ENCODE measurements at regions not wholly inside any gene's neighbourhood (a gene's known extent, or its start where the extent isn't known, plus 50 kb on each side); places are given as distances from the start of the nearest gene placed in this dataset.

GRCh38 chr5:19210886-19211285, 777.1 kb downstream of the CDH18 start:
- Mint-ChIP-seq H3K4me1 (ENCODE audit: low read depth, unreplicated experiment) (no peaks in the 10 kb centered on the region), H3K27me3 (ENCODE audit: unreplicated experiment) (no peaks in the 10 kb centered on the region), H3K27ac (ENCODE audit: unreplicated experiment) (no peak overlapping the region), H3K4me3 (ENCODE audit: low read depth, unreplicated experiment) (no peak overlapping the region), H3K9me3 (ENCODE audit: low read depth, unreplicated experiment) (peaks cover 2% of the 10 kb centered on the region), H3K36me3 (ENCODE audit: insufficient read depth, unreplicated experiment) (no peaks in the 10 kb centered on the region)
- intact Hi-C loops (cut with micrococcal nuclease; ENCODE audit: unreplicated experiment) = no loop called here
- no TSS peak for BruUV-seq (replicated peaks)
- no peak for DNase-seq
- TF ChIP-seq, protein P1, sequence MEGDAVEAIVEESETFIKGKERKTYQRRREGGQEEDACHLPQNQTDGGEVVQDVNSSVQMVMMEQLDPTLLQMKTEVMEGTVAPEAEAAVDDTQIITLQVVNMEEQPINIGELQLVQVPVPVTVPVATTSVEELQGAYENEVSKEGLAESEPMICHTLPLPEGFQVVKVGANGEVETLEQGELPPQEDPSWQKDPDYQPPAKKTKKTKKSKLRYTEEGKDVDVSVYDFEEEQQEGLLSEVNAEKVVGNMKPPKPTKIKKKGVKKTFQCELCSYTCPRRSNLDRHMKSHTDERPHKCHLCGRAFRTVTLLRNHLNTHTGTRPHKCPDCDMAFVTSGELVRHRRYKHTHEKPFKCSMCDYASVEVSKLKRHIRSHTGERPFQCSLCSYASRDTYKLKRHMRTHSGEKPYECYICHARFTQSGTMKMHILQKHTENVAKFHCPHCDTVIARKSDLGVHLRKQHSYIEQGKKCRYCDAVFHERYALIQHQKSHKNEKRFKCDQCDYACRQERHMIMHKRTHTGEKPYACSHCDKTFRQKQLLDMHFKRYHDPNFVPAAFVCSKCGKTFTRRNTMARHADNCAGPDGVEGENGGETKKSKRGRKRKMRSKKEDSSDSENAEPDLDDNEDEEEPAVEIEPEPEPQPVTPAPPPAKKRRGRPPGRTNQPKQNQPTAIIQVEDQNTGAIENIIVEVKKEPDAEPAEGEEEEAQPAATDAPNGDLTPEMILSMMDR (IDR thresholded peaks at IDR 0.05; ENCODE audit: unreplicated experiment) = no peak
- CTCF ChIA-PET = no interaction called here

DNA sequence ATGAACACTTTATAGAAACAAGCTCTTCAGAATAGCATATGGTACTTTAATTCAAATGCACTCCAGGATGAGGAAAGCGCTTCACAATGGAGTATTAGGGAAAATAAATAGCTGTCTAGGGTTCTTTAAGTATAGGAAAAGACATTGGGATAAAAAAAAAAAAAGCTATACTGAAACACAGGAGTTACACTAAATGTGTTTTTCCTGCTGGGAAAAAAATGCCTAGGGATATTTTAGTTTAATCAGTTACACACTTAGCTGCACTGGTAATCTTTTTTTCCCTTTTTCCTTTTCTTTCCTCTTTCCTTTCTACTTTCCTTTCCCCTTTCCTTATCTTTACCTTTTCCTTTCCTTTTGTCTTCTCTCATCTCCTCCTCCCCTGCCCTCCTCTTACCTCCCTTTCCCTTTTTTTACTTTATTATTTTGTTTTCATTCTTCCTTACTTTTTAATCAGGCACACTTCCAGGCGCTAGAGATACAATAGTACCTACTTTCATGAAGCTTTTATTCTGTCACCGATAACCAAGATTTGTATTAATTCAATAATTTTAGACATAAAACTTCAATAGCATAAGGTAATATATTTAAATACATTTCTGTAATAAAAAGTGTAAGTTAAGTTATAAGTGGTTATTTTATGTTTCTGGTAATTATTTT, 758.7 kb downstream of the CDH18 start:
- peaks cover 4% of the 10 kb centered on the region for H3K9me3 Mint-ChIP-seq (ENCODE audit: low read depth, unreplicated experiment)
- no peaks in the 10 kb centered on the region for H3K27me3 Mint-ChIP-seq (ENCODE audit: unreplicated experiment)
- TF ChIP-seq, protein P1 (IDR thresholded peaks at IDR 0.05; ENCODE audit: unreplicated experiment) = no peak
- DNase-seq = no peak
- no TSS peak for BruUV-seq (replicated peaks)
- no peak overlapping the region for H3K4me3 Mint-ChIP-seq (ENCODE audit: low read depth, unreplicated experiment)
- no peaks in the 10 kb centered on the region for H3K36me3 Mint-ChIP-seq (ENCODE audit: insufficient read depth, unreplicated experiment)
- H3K27ac Mint-ChIP-seq (ENCODE audit: unreplicated experiment) = no peak overlapping the region
- CTCF ChIA-PET = interaction anchor here (0.5 to 0.7 kb wide), 2 partner anchors 12 to 790 kb away, joined by 3 to 4 read pairs; no protein-coding TSS in a partner anchor
- intact Hi-C loops (cut with micrococcal nuclease; ENCODE audit: unreplicated experiment) = no loop called here
- H3K4me1 Mint-ChIP-seq (ENCODE audit: low read depth, unreplicated experiment) = no peaks in the 10 kb centered on the region

DNA sequence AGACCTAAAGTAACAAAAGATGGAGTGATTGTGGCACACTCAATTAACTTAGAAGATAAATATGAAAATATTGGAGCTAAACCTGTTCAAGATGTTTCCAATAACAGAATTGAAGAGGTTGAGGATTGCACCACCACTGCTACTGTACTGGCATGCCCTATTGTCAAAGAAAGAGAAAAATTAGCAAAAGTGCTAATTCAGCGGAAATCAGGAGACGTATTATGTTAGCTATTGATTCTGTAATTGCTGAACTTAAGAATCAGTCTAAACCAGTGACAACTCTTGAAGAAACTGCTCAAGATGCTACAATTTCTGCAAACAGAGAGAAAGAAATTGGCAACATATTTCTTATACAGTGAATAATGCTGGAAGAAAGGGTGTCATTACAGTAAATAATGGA, 754.4 kb downstream of the CDH18 start:
- Mint-ChIP-seq H3K27ac (ENCODE audit: unreplicated experiment) (no peak overlapping the region), H3K36me3 (ENCODE audit: insufficient read depth, unreplicated experiment) (no peaks in the 10 kb centered on the region), H3K4me3 (ENCODE audit: low read depth, unreplicated experiment) (no peak overlapping the region), H3K9me3 (ENCODE audit: low read depth, unreplicated experiment) (peaks cover 4% of the 10 kb centered on the region), H3K27me3 (ENCODE audit: unreplicated experiment) (no peaks in the 10 kb centered on the region), H3K4me1 (ENCODE audit: low read depth, unreplicated experiment) (no peaks in the 10 kb centered on the region)
- DNase-seq = no peak
- CTCF ChIA-PET = interaction anchor here (0.6 kb wide), 1 partner anchor 1050 kb away, joined by 3 read pairs; no protein-coding TSS in a partner anchor
- TF ChIP-seq, protein P1 (IDR thresholded peaks at IDR 0.05; ENCODE audit: unreplicated experiment) = no peak
- intact Hi-C loops (cut with micrococcal nuclease; ENCODE audit: unreplicated experiment) = no loop called here
- no TSS peak for BruUV-seq (replicated peaks)

- Mint-ChIP-seq H3K27ac (ENCODE audit: unreplicated experiment) (no peak overlapping the region), H3K9me3 (ENCODE audit: low read depth, unreplicated experiment) (peaks cover 4% of the 10 kb centered on the region), H3K27me3 (ENCODE audit: unreplicated experiment) (no peaks in the 10 kb centered on the region), H3K4me1 (ENCODE audit: low read depth, unreplicated experiment) (no peaks in the 10 kb centered on the region), H3K4me3 (ENCODE audit: low read depth, unreplicated experiment) (no peak overlapping the region), H3K36me3 (ENCODE audit: insufficient read depth, unreplicated experiment) (no peaks in the 10 kb centered on the region)
- CTCF ChIA-PET = no interaction called here
- intact Hi-C loops (cut with micrococcal nuclease; ENCODE audit: unreplicated experiment) = no loop called here
- no TSS peak for BruUV-seq (replicated peaks)
- no peak for DNase-seq
- TF ChIP-seq, protein P1 (IDR thresholded peaks at IDR 0.05; ENCODE audit: unreplicated experiment) = no peak
Observed at GRCh38 chr5:19235101-19235584, 752.9 kb downstream of the CDH18 start.
